Activated B cell treated with CpG ODN at 0.5 μM for 24 hours (primary cell): ENCODE measurements at regions not wholly inside any gene's neighbourhood (a gene's known extent, or its start where the extent isn't known, plus 50 kb on each side); places are given as distances from the start of the nearest gene placed in this dataset.

Experiments used
- ATAC-seq: fragments of 200-7000 bp; cut with Tn5 transposase; one replicate; pipeline ENCODE4 v1.10.0; 2021; ENCODE audit warnings: low read depth, mild to moderate bottlenecking, moderate library complexity
- CTCF ChIA-PET: fragments of 350-600 bp; sonication (Branson Sonifier 250); formaldehyde crosslinking; loops from one replicate; lab custom pipeline; 2021; ENCODE audit warnings: antibody characterized with exemption; lab: Charles Lee
- POLR2A ChIA-PET: fragments of 350-600 bp; sonication (Branson Sonifier 250); formaldehyde crosslinking; loops from one replicate; lab custom pipeline; 2021; ENCODE audit warnings: antibody characterized with exemption; lab: Charles Lee
- DNase-seq: peaks from one replicate; pipeline ENCODE4 v3.0.0; 2022
- H3K27ac Mint-ChIP-seq: one replicate; pipeline ENCODE4 v1.8.0; 2020; ENCODE audit warnings: mixed read lengths
- H3K27me3 Mint-ChIP-seq: one replicate; pipeline ENCODE4 v1.8.0; 2021; ENCODE audit warnings: mixed read lengths
- H3K36me3 Mint-ChIP-seq: one replicate; pipeline ENCODE4 v1.8.0; 2021; ENCODE audit warnings: low read depth, mixed read lengths
- H3K4me1 Mint-ChIP-seq: one replicate; pipeline ENCODE4 v1.8.0; 2021; ENCODE audit warnings: mixed read lengths
- H3K4me3 Mint-ChIP-seq: one replicate; pipeline ENCODE4 v1.8.0; 2020; ENCODE audit warnings: mild to moderate bottlenecking, mixed read lengths
- H3K9me3 Mint-ChIP-seq: one replicate; pipeline ENCODE4 v1.8.0; 2020; ENCODE audit warnings: mixed read lengths
- intact Hi-C: fragments of 100-400 bp; cut with micrococcal nuclease; formaldehyde crosslinking; loops from one replicate; pipeline ENCODE4 v1.15.1; 2024
- TF ChIP-seq, protein P1 (sequence below): fragments of 200-600 bp; IDR thresholded peaks from one replicate; pipeline ENCODE4 v1.8.0; 2022; ENCODE audit warnings: antibody characterized with exemption, mild to moderate bottlenecking

DNA sequence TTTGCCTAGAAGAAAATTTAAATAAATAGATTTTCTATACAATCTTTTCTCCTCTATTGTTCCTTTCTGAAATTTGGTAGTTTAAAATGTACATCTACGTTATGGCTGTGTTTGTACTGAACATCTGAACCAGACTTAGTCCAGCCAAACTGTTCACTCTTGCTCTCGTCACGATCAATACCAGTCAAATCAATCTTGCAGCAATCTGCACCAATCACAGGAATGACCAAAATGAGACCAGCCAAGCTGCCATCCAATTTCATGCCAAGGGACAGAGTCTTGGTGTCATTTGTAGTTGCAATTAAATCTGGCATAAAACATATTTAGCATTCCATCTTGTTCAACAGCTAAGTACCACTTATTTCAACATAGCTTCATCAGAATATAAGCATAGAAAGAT, 156.6 kb downstream of the IRS2 start:
- CTCF ChIA-PET = no interaction called here
- no peaks in the 10 kb centered on the region for H3K36me3 Mint-ChIP-seq
- H3K27ac Mint-ChIP-seq = no peak overlapping the region
- peaks cover 4% of the 10 kb centered on the region for H3K9me3 Mint-ChIP-seq
- DNase-seq = no peak
- no peak for ATAC-seq
- no peaks in the 10 kb centered on the region for H3K4me1 Mint-ChIP-seq
- intact Hi-C loops = no loop called here
- TF ChIP-seq, protein P1, sequence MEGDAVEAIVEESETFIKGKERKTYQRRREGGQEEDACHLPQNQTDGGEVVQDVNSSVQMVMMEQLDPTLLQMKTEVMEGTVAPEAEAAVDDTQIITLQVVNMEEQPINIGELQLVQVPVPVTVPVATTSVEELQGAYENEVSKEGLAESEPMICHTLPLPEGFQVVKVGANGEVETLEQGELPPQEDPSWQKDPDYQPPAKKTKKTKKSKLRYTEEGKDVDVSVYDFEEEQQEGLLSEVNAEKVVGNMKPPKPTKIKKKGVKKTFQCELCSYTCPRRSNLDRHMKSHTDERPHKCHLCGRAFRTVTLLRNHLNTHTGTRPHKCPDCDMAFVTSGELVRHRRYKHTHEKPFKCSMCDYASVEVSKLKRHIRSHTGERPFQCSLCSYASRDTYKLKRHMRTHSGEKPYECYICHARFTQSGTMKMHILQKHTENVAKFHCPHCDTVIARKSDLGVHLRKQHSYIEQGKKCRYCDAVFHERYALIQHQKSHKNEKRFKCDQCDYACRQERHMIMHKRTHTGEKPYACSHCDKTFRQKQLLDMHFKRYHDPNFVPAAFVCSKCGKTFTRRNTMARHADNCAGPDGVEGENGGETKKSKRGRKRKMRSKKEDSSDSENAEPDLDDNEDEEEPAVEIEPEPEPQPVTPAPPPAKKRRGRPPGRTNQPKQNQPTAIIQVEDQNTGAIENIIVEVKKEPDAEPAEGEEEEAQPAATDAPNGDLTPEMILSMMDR = no peak
- no peak overlapping the region for H3K4me3 Mint-ChIP-seq
- H3K27me3 Mint-ChIP-seq = no peaks in the 10 kb centered on the region
- POLR2A ChIA-PET = no interaction called here

DNA sequence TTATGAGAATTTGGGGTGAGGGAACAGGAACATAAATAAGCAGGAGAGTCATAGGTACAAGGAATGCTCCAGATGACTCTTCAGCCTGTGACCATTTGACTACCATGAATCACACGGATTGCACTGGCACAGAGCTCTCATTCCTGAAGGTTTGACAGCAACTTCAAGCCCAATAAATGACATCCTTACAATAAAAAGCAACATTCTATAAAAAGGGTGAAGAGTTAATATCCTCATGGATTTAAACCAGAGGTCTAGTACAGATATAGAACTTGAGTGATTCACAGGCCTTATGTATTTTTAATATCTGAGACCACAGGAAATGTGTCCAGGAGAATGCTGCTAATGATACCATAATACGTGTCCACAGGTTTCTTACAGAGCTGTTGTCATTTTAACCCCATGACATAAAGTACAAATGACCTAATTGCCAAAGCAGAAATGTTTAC, 158.1 kb downstream of the IRS2 start:
- POLR2A ChIA-PET = no interaction called here
- Mint-ChIP-seq H3K27ac (no peak overlapping the region), H3K36me3 (no peaks in the 10 kb centered on the region), H3K4me3 (no peak overlapping the region), H3K9me3 (peaks cover 4% of the 10 kb centered on the region), H3K4me1 (no peaks in the 10 kb centered on the region), H3K27me3 (no peaks in the 10 kb centered on the region)
- no peak for DNase-seq
- TF ChIP-seq, protein P1 = no peak
- ATAC-seq = no peak
- CTCF ChIA-PET = no interaction called here
- intact Hi-C loops = no loop called here

DNA sequence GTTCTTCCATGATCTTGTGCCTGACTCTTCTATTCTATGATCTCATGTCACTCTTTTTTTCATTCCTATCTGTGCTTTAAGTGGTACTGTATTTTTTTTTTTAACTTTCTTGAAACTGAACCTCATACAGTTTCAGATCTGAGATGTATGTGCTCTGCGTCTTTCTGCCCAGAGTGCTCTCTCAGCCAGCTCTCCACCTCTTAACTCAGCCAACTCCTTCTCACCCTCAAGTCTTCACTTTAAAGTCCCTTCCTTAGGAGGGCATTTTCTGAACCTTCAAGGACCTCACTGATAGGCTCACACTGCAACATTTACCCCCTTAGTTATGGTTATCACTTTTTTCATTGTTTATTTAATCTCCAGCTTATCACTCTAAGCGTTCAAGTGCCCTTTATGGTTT, 158.7 kb downstream of the IRS2 start:
- CTCF ChIA-PET = interaction anchor here (0.7 kb wide), 1 partner anchor 661 kb away, joined by 3 read pairs; no protein-coding TSS in a partner anchor
- ATAC-seq (no peak), DNase-seq (no peak)
- H3K27ac Mint-ChIP-seq = no peak overlapping the region
- H3K9me3 Mint-ChIP-seq = no peaks in the 10 kb centered on the region
- H3K4me1 Mint-ChIP-seq = no peaks in the 10 kb centered on the region
- no peaks in the 10 kb centered on the region for H3K36me3 Mint-ChIP-seq
- H3K27me3 Mint-ChIP-seq = no peaks in the 10 kb centered on the region
- POLR2A ChIA-PET = no interaction called here
- intact Hi-C loops = no loop called here
- TF ChIP-seq, protein P1 = no peak
- H3K4me3 Mint-ChIP-seq = no peak overlapping the region

DNA sequence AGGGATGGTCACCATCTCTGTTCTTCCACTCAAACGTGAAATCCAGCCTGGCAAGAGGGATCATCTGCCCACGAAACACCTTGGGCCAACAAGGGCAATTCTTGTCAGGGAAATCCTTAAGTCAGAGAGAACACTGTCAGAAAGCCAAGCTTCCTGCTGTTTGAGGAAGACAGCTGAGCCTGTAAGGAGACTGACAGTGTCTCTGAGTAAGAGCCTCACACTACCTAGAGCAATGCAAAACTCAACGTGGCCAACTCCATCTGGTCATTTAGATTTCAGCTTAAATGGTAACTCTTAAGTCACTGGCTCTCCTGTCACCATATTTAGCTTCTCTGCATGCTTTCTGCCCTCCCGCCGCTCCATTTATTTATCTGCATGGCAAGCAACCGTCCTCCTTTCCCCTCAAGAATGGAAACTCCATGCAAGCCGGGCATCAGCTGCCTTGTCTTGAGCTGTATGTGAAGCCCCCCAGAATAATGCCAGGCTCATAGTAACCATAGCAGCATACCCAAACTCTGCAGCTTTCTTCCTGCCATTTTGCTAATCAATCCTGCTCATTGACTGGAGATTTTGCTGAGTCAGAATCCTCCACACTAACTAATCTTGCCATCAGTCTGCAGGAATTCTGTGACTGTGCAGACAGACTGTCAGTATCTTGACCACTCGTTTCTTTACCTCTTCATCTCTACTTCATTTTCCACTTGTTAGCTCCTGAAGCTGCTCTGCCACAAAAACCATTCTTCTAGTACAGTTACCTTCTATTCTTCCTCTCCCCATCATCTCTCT, 159.8 kb downstream of the IRS2 start:
- no peak overlapping the region for H3K4me3 Mint-ChIP-seq
- H3K27me3 Mint-ChIP-seq = no peaks in the 10 kb centered on the region
- no peak for ATAC-seq
- intact Hi-C loops = no loop called here
- ChIA-PET POLR2A (no interaction called here), CTCF (no interaction called here)
- no peaks in the 10 kb centered on the region for H3K9me3 Mint-ChIP-seq
- no peaks in the 10 kb centered on the region for H3K36me3 Mint-ChIP-seq
- DNase-seq = no peak
- H3K27ac Mint-ChIP-seq = no peak overlapping the region
- H3K4me1 Mint-ChIP-seq = no peaks in the 10 kb centered on the region
- TF ChIP-seq, protein P1 = no peak

DNA sequence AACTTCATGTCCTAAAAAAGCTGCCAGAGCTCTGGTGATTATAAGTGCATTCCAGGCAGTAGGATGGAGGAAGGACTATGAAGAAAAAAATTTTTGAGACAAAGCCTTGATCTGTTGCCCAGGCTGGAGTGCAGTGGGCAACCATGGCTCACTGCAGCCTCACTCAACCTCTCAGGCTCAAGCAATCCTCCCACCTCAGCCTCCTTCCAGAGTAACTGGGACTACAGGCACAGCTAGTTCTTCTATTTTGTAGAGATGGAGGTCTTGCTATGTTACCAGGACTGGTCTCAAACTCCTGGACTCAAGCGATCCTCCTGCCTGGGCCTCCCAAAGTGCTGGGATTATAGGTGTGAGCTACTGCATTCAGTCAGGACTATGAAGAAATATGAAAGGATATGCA, 161.2 kb downstream of the IRS2 start:
- Mint-ChIP-seq H3K4me3 (no peak overlapping the region), H3K27me3 (no peaks in the 10 kb centered on the region), H3K4me1 (no peaks in the 10 kb centered on the region), H3K9me3 (no peaks in the 10 kb centered on the region), H3K27ac (no peak overlapping the region), H3K36me3 (no peaks in the 10 kb centered on the region)
- ChIA-PET CTCF (no interaction called here), POLR2A (no interaction called here)
- intact Hi-C loops = no loop called here
- TF ChIP-seq, protein P1 = no peak
- ATAC-seq (no peak), DNase-seq (no peak)
